ENCODE measurements at regions not wholly inside any gene's neighbourhood (a gene's known extent, or its start where the extent isn't known, plus 50 kb on each side); places are given as distances from the start of the nearest gene placed in this dataset.

- intact Hi-C loops (cut with micrococcal nuclease; ENCODE audit: unreplicated experiment) (loop anchor here (1.0 to 2.0 kb wide), 3 partner anchors 89 to 258 kb away; partner anchors contain the start of gene OSBPL3), in situ Hi-C loops (cut with MboI) (no loop called here)
- ATAC-seq (peak; percentile 79), FAIRE-seq (peak; percentile 77), DNase-seq (ENCODE audit: low read depth, low spot score) (no peak)
- H4K20me1 ChIP-seq (ENCODE audit: control insufficient read depth, insufficient read depth) = no peaks in the 10 kb centered on the region
- H3K4me3 ChIP-seq = no peak overlapping the region
- no peak overlapping the region; the same call in 1 of the 2 replicates for H2AFZ ChIP-seq (ENCODE audit: control insufficient read depth, low read depth, low read length)
- no peaks in the 10 kb centered on the region; a peak in 1 of 4 replicates for H3K36me3 ChIP-seq (ENCODE audit: control insufficient read depth in 2 of 2, insufficient read depth in 2 of 2, low read length in 1 of 2)
- SMC1A ChIA-PET (ENCODE audit: uncharacterized antibody, unreplicated experiment) = interaction anchor here (0.6 to 2.8 kb wide), 20 partner anchors 9 to 405 kb away, joined by 3 to 63 read pairs (median 4); partner anchors contain the start of gene OSBPL3
- POLR2A ChIA-PET = interaction anchor here (0.7 to 1.0 kb wide), 2 partner anchors 20 to 22 kb away, joined by 3 to 4 read pairs; no protein-coding TSS in a partner anchor
- no peaks in the 10 kb centered on the region; a peak in 1 of 4 replicates for H3K27me3 ChIP-seq (replicated peaks in 1 of 2; ENCODE audit: control insufficient read depth in 2 of 2, insufficient read depth in 2 of 2, low read length in 1 of 2)
- RAD21 ChIA-PET (ENCODE audit: unreplicated experiment) = interaction anchor here (0.6 to 2.8 kb wide), 14 partner anchors 8 to 258 kb away, joined by 3 to 47 read pairs (median 5); partner anchors contain the start of gene OSBPL3
- peaks cover 2% of the 10 kb centered on the region for H3K9me3 ChIP-seq (replicated peaks; ENCODE audit: control insufficient read depth, insufficient read depth, low read length)
- H3K27ac ChIP-seq (ENCODE audit: control insufficient read depth, insufficient read depth) = no peak overlapping the region
- WGBS (ENCODE audit: insufficient coverage, insufficient replicate concordance, low lambda C conversion rate, missing lambda C conversion rate) = 36% methylated on average over 11 of the region's 11 CpGs
- CTCF ChIA-PET = interaction anchor here (0.5 to 8.2 kb wide), 40 partner anchors 9 to 494 kb away, joined by 3 to 119 read pairs (median 4); partner anchors contain the start of gene OSBPL3
- H3K4me2 ChIP-seq (ENCODE audit: control insufficient read depth, insufficient read depth) = no peak overlapping the region
- H3K4me1 ChIP-seq (ENCODE audit: control insufficient read depth, insufficient read depth, low read length) = no peaks in the 10 kb centered on the region
- BruUV-seq (replicated peaks) = no TSS peak
- H3K79me2 ChIP-seq (ENCODE audit: control insufficient read depth, insufficient read depth, low read length) = no peaks in the 10 kb centered on the region
- H3K9ac ChIP-seq (ENCODE audit: control insufficient read depth, insufficient read depth, low read length) = no peak overlapping the region
- TF ChIP-seq, protein P1, sequence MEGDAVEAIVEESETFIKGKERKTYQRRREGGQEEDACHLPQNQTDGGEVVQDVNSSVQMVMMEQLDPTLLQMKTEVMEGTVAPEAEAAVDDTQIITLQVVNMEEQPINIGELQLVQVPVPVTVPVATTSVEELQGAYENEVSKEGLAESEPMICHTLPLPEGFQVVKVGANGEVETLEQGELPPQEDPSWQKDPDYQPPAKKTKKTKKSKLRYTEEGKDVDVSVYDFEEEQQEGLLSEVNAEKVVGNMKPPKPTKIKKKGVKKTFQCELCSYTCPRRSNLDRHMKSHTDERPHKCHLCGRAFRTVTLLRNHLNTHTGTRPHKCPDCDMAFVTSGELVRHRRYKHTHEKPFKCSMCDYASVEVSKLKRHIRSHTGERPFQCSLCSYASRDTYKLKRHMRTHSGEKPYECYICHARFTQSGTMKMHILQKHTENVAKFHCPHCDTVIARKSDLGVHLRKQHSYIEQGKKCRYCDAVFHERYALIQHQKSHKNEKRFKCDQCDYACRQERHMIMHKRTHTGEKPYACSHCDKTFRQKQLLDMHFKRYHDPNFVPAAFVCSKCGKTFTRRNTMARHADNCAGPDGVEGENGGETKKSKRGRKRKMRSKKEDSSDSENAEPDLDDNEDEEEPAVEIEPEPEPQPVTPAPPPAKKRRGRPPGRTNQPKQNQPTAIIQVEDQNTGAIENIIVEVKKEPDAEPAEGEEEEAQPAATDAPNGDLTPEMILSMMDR (IDR thresholded peaks at IDR 0.05 in 2 of 3, conservative IDR thresholded peaks at IDR 0.05 in 1 of 3; ENCODE audit: control insufficient read depth in 2 of 3, extremely low read depth in 1 of 3, insufficient read depth in 1 of 3, low read depth in 3 of 3, low read length in 3 of 3) = peak; percentile 72 to 82 (median 78)
- no peak for TF ChIP-seq IRF4 (IDR thresholded peaks at IDR 0.05; ENCODE audit: low read depth, low read length)
- TF ChIP-seq NR2C2 (IDR thresholded peaks at IDR 0.05; ENCODE audit: borderline replicate concordance, control insufficient read depth, insufficient read length, low read depth) = no peak
- TF ChIP-seq, protein P2, sequence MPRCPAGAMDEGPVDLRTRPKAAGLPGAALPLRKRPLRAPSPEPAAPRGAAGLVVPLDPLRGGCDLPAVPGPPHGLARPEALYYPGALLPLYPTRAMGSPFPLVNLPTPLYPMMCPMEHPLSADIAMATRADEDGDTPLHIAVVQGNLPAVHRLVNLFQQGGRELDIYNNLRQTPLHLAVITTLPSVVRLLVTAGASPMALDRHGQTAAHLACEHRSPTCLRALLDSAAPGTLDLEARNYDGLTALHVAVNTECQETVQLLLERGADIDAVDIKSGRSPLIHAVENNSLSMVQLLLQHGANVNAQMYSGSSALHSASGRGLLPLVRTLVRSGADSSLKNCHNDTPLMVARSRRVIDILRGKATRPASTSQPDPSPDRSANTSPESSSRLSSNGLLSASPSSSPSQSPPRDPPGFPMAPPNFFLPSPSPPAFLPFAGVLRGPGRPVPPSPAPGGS (IDR thresholded peaks at IDR 0.05; ENCODE audit: borderline replicate concordance, insufficient read depth, low read depth, low read length, poor library complexity, severe bottlenecking) = no peak
- TF ChIP-seq IKZF2 (IDR thresholded peaks at IDR 0.05) = peak in 1 of 2 experiments; percentile 18; a peak in 1 of 4 replicates
- TF ChIP-seq DPF2 (IDR thresholded peaks at IDR 0.05) = no peak
- TF ChIP-seq MTA3 (IDR thresholded peaks at IDR 0.05; ENCODE audit: borderline replicate concordance, low read length) = no peak
- TF ChIP-seq HDAC2 (IDR thresholded peaks at IDR 0.05) = no peak
- TF ChIP-seq, protein P3, sequence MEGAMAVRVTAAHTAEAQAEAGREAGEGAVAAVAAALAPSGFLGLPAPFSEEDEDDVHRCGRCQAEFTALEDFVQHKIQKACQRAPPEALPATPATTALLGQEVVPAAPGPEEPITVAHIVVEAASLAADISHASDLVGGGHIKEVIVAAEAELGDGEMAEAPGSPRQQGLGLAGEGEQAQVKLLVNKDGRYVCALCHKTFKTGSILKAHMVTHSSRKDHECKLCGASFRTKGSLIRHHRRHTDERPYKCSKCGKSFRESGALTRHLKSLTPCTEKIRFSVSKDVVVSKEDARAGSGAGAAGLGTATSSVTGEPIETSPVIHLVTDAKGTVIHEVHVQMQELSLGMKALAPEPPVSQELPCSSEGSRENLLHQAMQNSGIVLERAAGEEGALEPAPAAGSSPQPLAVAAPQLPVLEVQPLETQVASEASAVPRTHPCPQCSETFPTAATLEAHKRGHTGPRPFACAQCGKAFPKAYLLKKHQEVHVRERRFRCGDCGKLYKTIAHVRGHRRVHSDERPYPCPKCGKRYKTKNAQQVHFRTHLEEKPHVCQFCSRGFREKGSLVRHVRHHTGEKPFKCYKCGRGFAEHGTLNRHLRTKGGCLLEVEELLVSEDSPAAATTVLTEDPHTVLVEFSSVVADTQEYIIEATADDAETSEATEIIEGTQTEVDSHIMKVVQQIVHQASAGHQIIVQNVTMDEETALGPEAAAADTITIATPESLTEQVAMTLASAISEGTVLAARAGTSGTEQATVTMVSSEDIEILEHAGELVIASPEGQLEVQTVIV (IDR thresholded peaks at IDR 0.05; ENCODE audit: borderline replicate concordance, partially characterized antibody) = no peak
- TF ChIP-seq NBN (IDR thresholded peaks at IDR 0.05) = peak; percentile 60
- TF ChIP-seq ZNF384 (IDR thresholded peaks at IDR 0.05; ENCODE audit: borderline replicate concordance, low read depth, low read length) = peak; percentile 66; the same call in 1 of the 2 replicates
- no peak for TF ChIP-seq RUNX3 (IDR thresholded peaks at IDR 0.05; ENCODE audit: low read length)
- TF ChIP-seq SMAD1 (IDR thresholded peaks at IDR 0.05; ENCODE audit: low read depth, partially characterized antibody) = no peak
- TF ChIP-seq RAD21 (IDR thresholded peaks at IDR 0.05; ENCODE audit: insufficient read depth, low read depth, low read length) = peak; percentile 86
Observed at GRCh38 chr7:25069900-25070443, 55.1 kb downstream of the CYCS start.
